Cardiac muscle cell (in vitro differentiated cells and primary cell): ENCODE measurements at regions not wholly inside any gene's neighbourhood (a gene's known extent, or its start where the extent isn't known, plus 50 kb on each side); places are given as distances from the start of the nearest gene placed in this dataset.
A peak's percentile ranks its signal among the peaks of the same experiment; 100 is the strongest.

Experiments
- DNase-seq, 2 donors: peaks; one replicate each; pipeline versions ENCODE4 v3.0.0 to v3.0.0-alpha.2; 2010 to 2017; ENCODE audit warnings: low read depth in 1 of 2, low spot score in 1 of 2
- H3K27ac ChIP-seq: fragments of 200-600 bp; sonication (generic); 2 replicates; pipeline ENCODE4 v1.5.1; 2016
- H3K27me3 ChIP-seq: fragments of 200-600 bp; sonication (generic); 2 replicates; pipeline ENCODE4 v1.6.0; 2016; ENCODE audit warnings: control low read depth
- H3K36me3 ChIP-seq: fragments of 200-600 bp; sonication (generic); 2 replicates; pipeline ENCODE4 v1.5.1; 2016; ENCODE audit warnings: control low read depth
- H3K4me1 ChIP-seq: fragments of 200-600 bp; sonication (generic); 2 replicates; pipeline ENCODE4 v1.8.1; 2017; ENCODE audit warnings: low read depth, mild to moderate bottlenecking, mixed run types
- H3K4me3 ChIP-seq: fragments of 200-600 bp; sonication (generic); 2 replicates; pipeline ENCODE4 v1.5.1; 2016; ENCODE audit warnings: mild to moderate bottlenecking
- H3K9me3 ChIP-seq: fragments of 200-600 bp; sonication (generic); 2 replicates; pipeline ENCODE4 v1.5.1; 2017; ENCODE audit warnings: low read depth, mild to moderate bottlenecking, control low read depth
- CTCF ChIP-seq: IDR thresholded peaks from 2 replicates; pipeline ENCODE4 v1.5.1; 2012; ENCODE audit warnings: low read depth, mild to moderate bottlenecking, low read length

GRCh38 chr2:234708091-234708683, 211.3 kb upstream of the ARL4C start:
- Histone ChIP-seq H3K36me3 (no peaks in the 10 kb centered on the region), H3K9me3 (no peaks in the 10 kb centered on the region), H3K4me1 (no peaks in the 10 kb centered on the region), H3K27ac (no peak overlapping the region), H3K4me3 (no peak overlapping the region), H3K27me3 (no peaks in the 10 kb centered on the region)
- no peak for DNase-seq
- no peak for TF ChIP-seq CTCF

GRCh38 chr2:234706086-234706485, 209.2 kb upstream of the ARL4C start:
- TF ChIP-seq CTCF: no peak
- no peaks in the 10 kb centered on the region for H3K9me3 ChIP-seq
- H3K27me3 ChIP-seq: no peaks in the 10 kb centered on the region
- no peaks in the 10 kb centered on the region for H3K4me1 ChIP-seq
- H3K36me3 ChIP-seq: no peaks in the 10 kb centered on the region
- no peak overlapping the region for H3K27ac ChIP-seq
- H3K4me3 ChIP-seq: no peak overlapping the region
- DNase-seq: no peak

GRCh38 chr2:234705108-234705507, 208.2 kb upstream of the ARL4C start:
- TF ChIP-seq CTCF: no peak
- Histone ChIP-seq H3K4me1 (no peaks in the 10 kb centered on the region), H3K9me3 (no peaks in the 10 kb centered on the region), H3K27me3 (no peaks in the 10 kb centered on the region), H3K27ac (no peak overlapping the region), H3K4me3 (no peak overlapping the region), H3K36me3 (no peaks in the 10 kb centered on the region)
- peak in 1 of 2 donors; percentile 19 for DNase-seq

- H3K36me3 ChIP-seq: no peaks in the 10 kb centered on the region
- H3K27ac ChIP-seq: no peak overlapping the region
- no peak for TF ChIP-seq CTCF
- no peaks in the 10 kb centered on the region for H3K9me3 ChIP-seq
- H3K27me3 ChIP-seq: no peaks in the 10 kb centered on the region
- H3K4me3 ChIP-seq: no peak overlapping the region
- no peaks in the 10 kb centered on the region for H3K4me1 ChIP-seq
- no peak for DNase-seq
Observed at GRCh38 chr2:234703258-234703657, 206.4 kb upstream of the ARL4C start.

GRCh38 chr2:234702731-234703225, 205.9 kb upstream of the ARL4C start:
- no peak for DNase-seq
- Histone ChIP-seq H3K4me3 (no peak overlapping the region), H3K4me1 (no peaks in the 10 kb centered on the region), H3K27ac (no peak overlapping the region), H3K9me3 (no peaks in the 10 kb centered on the region), H3K36me3 (no peaks in the 10 kb centered on the region), H3K27me3 (no peaks in the 10 kb centered on the region)
- TF ChIP-seq CTCF: no peak
